IMR-90 (cell line): ENCODE measurements at regions not wholly inside any gene's neighbourhood (a gene's known extent, or its start where the extent isn't known, plus 50 kb on each side); places are given as distances from the start of the nearest gene placed in this dataset.

Source experiments
- ATAC-seq: fragments of 200-7000 bp; cut with Tn5 transposase; 2 replicates; pipeline ENCODE4 v1.9.1; 2020; ENCODE audit warnings: low read depth, mild to moderate bottlenecking, moderate library complexity
- BruUV-seq: library from RNA; stranded (reverse); fragments of 400-500 nt; replicated peaks from 2 replicates; lab custom pipeline; 2021; lab: Mats Ljungman, UMichigan
- CTCF ChIA-PET: fragments of 300-600 bp; formaldehyde crosslinking; extraction: SDS; loops from one replicate; lab custom pipeline; 2021; ENCODE audit warnings: antibody characterized with exemption; lab: Yijun Ruan, JAX
- POLR2A ChIA-PET: fragments of 300-600 bp; sonication (Branson Sonifier 250); formaldehyde crosslinking; loops from one replicate; lab custom pipeline; 2022; ENCODE audit warnings: antibody characterized with exemption; ENCODE audit not compliant: unreplicated experiment; lab: Charles Lee
- DNase-seq: peaks from one replicate; pipeline ENCODE4 v3.0.0; 2013
- H2AFZ ChIP-seq: replicated peaks from 2 replicates; pipeline ENCODE3; 2013; ENCODE audit warnings: low read length, mild to moderate bottlenecking; ENCODE audit not compliant: poor library complexity
- H2AK5ac ChIP-seq: 2 replicates; pipeline ENCODE4 v1.6.1; 2013; ENCODE audit warnings: low read depth, low read length, inconsistent platforms
- H2AK9ac ChIP-seq: replicated peaks from 2 replicates; pipeline ENCODE3; 2013; ENCODE audit warnings: mild to moderate bottlenecking, low read depth, low read length, moderate library complexity; ENCODE audit not compliant: poor library complexity
- H2BK120ac ChIP-seq: 2 replicates; pipeline ENCODE4 v1.6.1; 2013; ENCODE audit warnings: low read depth, low read length, inconsistent platforms
- H2BK15ac ChIP-seq: 3 replicates; pipeline ENCODE4 v1.6.1; 2013; ENCODE audit warnings: low read depth, low read length, inconsistent platforms
- H2BK20ac ChIP-seq: 2 replicates; pipeline ENCODE4 v1.6.1; 2013; ENCODE audit warnings: low read depth, mild to moderate bottlenecking, inconsistent platforms, low read length, moderate library complexity
- H2BK5ac ChIP-seq: 2 replicates; pipeline ENCODE4 v1.6.1; 2013; ENCODE audit warnings: mild to moderate bottlenecking, low read depth, low read length, inconsistent platforms; ENCODE audit not compliant: poor library complexity, severe bottlenecking
- H3K14ac ChIP-seq: replicated peaks from 2 replicates; pipeline ENCODE4 v1.6.1; 2013; ENCODE audit warnings: low read depth, low read length, inconsistent platforms
- H3K18ac ChIP-seq: 2 replicates; pipeline ENCODE4 v1.6.1; 2013; ENCODE audit warnings: low read depth, low read length, control low read depth
- H3K23ac ChIP-seq: 2 replicates; pipeline ENCODE4 v1.6.1; 2013; ENCODE audit warnings: low read depth, low read length, inconsistent platforms
- H3K27ac ChIP-seq: 2 replicates; pipeline ENCODE4 v1.5.1; 2013; ENCODE audit warnings: mild to moderate bottlenecking, control low read depth, low read length; ENCODE audit not compliant: insufficient read depth
- H3K27me3 ChIP-seq: 2 replicates; pipeline ENCODE4 v1.6.1; 2013; ENCODE audit warnings: low read length; ENCODE audit not compliant: control insufficient read depth, insufficient read depth
- H3K36me3 ChIP-seq: 2 replicates; pipeline ENCODE4 v1.6.1; 2013; ENCODE audit warnings: low read length, mixed read lengths; ENCODE audit not compliant: control insufficient read depth, insufficient read depth
- H3K4ac ChIP-seq: 2 replicates; pipeline ENCODE4 v1.6.1; 2013; ENCODE audit warnings: low read depth, low read length, inconsistent platforms
- H3K4me1 ChIP-seq: 2 replicates; pipeline ENCODE4 v1.6.1; 2013; ENCODE audit warnings: low read length, mixed read lengths; ENCODE audit not compliant: control insufficient read depth, insufficient read depth
- H3K4me2 ChIP-seq: 2 replicates; pipeline ENCODE4 v1.6.1; 2013; ENCODE audit warnings: low read depth, mild to moderate bottlenecking, control low read depth, low read length, moderate library complexity
- H3K4me3 ChIP-seq: 2 replicates; pipeline ENCODE4 v1.5.1; 2013; ENCODE audit warnings: low read depth, mild to moderate bottlenecking, control low read depth, low read length, moderate library complexity; ENCODE audit not compliant: insufficient read depth
- H3K56ac ChIP-seq: 2 replicates; pipeline ENCODE4 v1.6.1; 2013; ENCODE audit warnings: low read length, inconsistent platforms; ENCODE audit not compliant: insufficient read depth; ENCODE audit errors: extremely low read depth
- H3K79me1 ChIP-seq, 2 experiments: 2 replicates each; pipeline ENCODE4 v1.6.1; 2013; ENCODE audit warnings: low read length in 2 of 2, inconsistent platforms in 1 of 2, low read depth in 1 of 2
- H3K9ac ChIP-seq: 2 replicates; pipeline ENCODE4 v1.6.1; 2013; ENCODE audit warnings: low read depth, low read length, control low read depth
- H3K9me1 ChIP-seq: 2 replicates; pipeline ENCODE4 v1.6.1; 2013; ENCODE audit warnings: low read length, inconsistent platforms; ENCODE audit not compliant: insufficient read depth
- H3K9me3 ChIP-seq: 2 replicates; pipeline ENCODE4 v1.6.1; 2013; ENCODE audit warnings: low read length; ENCODE audit not compliant: control insufficient read depth, insufficient read depth
- H4K20me1 ChIP-seq: 2 replicates; pipeline ENCODE4 v1.6.1; 2013; ENCODE audit warnings: low read length, inconsistent platforms; ENCODE audit not compliant: insufficient read depth
- H4K5ac ChIP-seq: 2 replicates; pipeline ENCODE4 v1.6.1; 2013; ENCODE audit warnings: mild to moderate bottlenecking, low read depth, low read length, control low read depth
- H4K8ac ChIP-seq, 2 experiments: 2 replicates each; pipeline ENCODE4 v1.6.1; 2013; ENCODE audit warnings: low read depth in 2 of 2, low read length in 2 of 2, control low read depth in 1 of 2, inconsistent platforms in 1 of 2
- H4K91ac ChIP-seq: 2 replicates; pipeline ENCODE4 v1.6.1; 2013; ENCODE audit warnings: low read depth, low read length, inconsistent platforms; ENCODE audit not compliant: insufficient read depth
- BHLHE40 ChIP-seq: fragments of 150-350 bp; IDR thresholded peaks from 2 replicates; pipeline ENCODE4 v1.6.1; 2016; ENCODE audit warnings: mild to moderate bottlenecking, low read depth, low read length
- CEBPB ChIP-seq: IDR thresholded peaks from 2 replicates; pipeline ENCODE4 v1.6.1; 2012; ENCODE audit warnings: low read depth, low read length, improper control_type of control experiment
- CHD1 ChIP-seq: IDR thresholded peaks from 2 replicates; pipeline ENCODE4 v1.6.1; 2012; ENCODE audit warnings: low read depth, low read length, improper control_type of control experiment
- CTCF ChIP-seq: conservative IDR thresholded peaks from 2 replicates; pipeline ENCODE4 v1.5.1; 2012; ENCODE audit warnings: mild to moderate bottlenecking, low read depth, low read length, improper control_type of control experiment
- ELK1 ChIP-seq: fragments of 150-350 bp; IDR thresholded peaks from 2 replicates; pipeline ENCODE4 v1.6.1; 2016; ENCODE audit warnings: low read depth, mild to moderate bottlenecking, low read length, moderate library complexity, borderline replicate concordance
- FOS ChIP-seq: fragments of 150-350 bp; IDR thresholded peaks from 2 replicates; pipeline ENCODE4 v1.6.1; 2016; ENCODE audit warnings: low read depth, low read length
- MAFK ChIP-seq: IDR thresholded peaks from 2 replicates; pipeline ENCODE4 v1.6.1; 2012; ENCODE audit warnings: low read depth, low read length, improper control_type of control experiment
- MAZ ChIP-seq: IDR thresholded peaks from 2 replicates; pipeline ENCODE4 v1.6.1; 2012; ENCODE audit warnings: low read depth, mild to moderate bottlenecking, low read length, improper control_type of control experiment, moderate library complexity, borderline replicate concordance
- MXI1 ChIP-seq: IDR thresholded peaks from 2 replicates; pipeline ENCODE4 v1.6.1; 2012; ENCODE audit warnings: low read depth, mild to moderate bottlenecking, low read length, moderate library complexity, borderline replicate concordance
- NFE2L2 ChIP-seq: fragments of 150-350 bp; IDR thresholded peaks from 2 replicates; pipeline ENCODE4 v1.6.1; 2016; ENCODE audit warnings: low read depth, mild to moderate bottlenecking, low read length
- POLR2A ChIP-seq: IDR thresholded peaks from 2 replicates; pipeline ENCODE4 v1.6.1; 2012; ENCODE audit warnings: mild to moderate bottlenecking, low read depth, low read length
- RAD21 ChIP-seq: IDR thresholded peaks from 2 replicates; pipeline ENCODE4 v1.6.1; 2012; ENCODE audit warnings: low read length, improper control_type of control experiment
- RCOR1 ChIP-seq: IDR thresholded peaks from 2 replicates; pipeline ENCODE4 v1.6.1; 2012; ENCODE audit warnings: mild to moderate bottlenecking, low read length, improper control_type of control experiment; ENCODE audit not compliant: insufficient replicate concordance
- RFX5 ChIP-seq: IDR thresholded peaks from 2 replicates; pipeline ENCODE4 v1.8.0; 2012; ENCODE audit warnings: low read depth, mild to moderate bottlenecking, low read length, moderate library complexity
- SMC3 ChIP-seq: fragments of 150-350 bp; IDR thresholded peaks from 2 replicates; pipeline ENCODE4 v1.6.1; 2016; ENCODE audit warnings: low read depth, mild to moderate bottlenecking, antibody characterized with exemption, low read length, moderate library complexity
- USF2 ChIP-seq: fragments of 150-350 bp; IDR thresholded peaks from 2 replicates; pipeline ENCODE4 v1.6.1; 2017; ENCODE audit warnings: mild to moderate bottlenecking, antibody characterized with exemption, low read length, low read depth
- WGBS, 2 experiments: methylation state at CpG; one replicate each; pipeline versions ENCODE4 v1.1.5 to v1.1.7; 2013; ENCODE audit warnings: missing lambda C conversion rate in 2 of 2; ENCODE audit not compliant: insufficient read length in 1 of 2; ENCODE audit errors: extremely low coverage in 2 of 2; 5-methylcytosine and 5-hydroxymethylcytosine counted together
- dilution Hi-C: fragments of 300-500 bp; cut with HindIII; formaldehyde crosslinking; loops from one replicate; pipeline ENCODE4 v1.14.3; 2018; ENCODE audit warnings: low sequenced_read_pairs; ENCODE audit not compliant: unreplicated experiment
- in situ Hi-C: fragments of 300-500 bp; cut with MboI; formaldehyde crosslinking; loops from 3 replicates; pipeline ENCODE4 v1.14.3; 2019; ENCODE audit warnings: low sequenced_read_pairs, inconsistent platforms, mixed read lengths
- intact Hi-C: fragments of 100-400 bp; cut with micrococcal nuclease; formaldehyde crosslinking; loops from 2 replicates; pipeline ENCODE4 v1.10.0; 2022

GRCh38 chr18:60017371-60017770, 117.6 kb downstream of the PMAIP1 start:
- Histone ChIP-seq H2BK20ac (no peak overlapping the region), H4K5ac (no peak overlapping the region), H3K18ac (no peak overlapping the region), H2AFZ (no peak overlapping the region), H3K9ac (no peak overlapping the region), H3K23ac (no peak overlapping the region), H2BK15ac (no peak overlapping the region), H3K27me3 (peaks cover 1% of the 10 kb centered on the region; the same call in 1 of the 2 replicates), H4K91ac (no peak overlapping the region), H2AK9ac (no peak overlapping the region), H3K56ac (no peak overlapping the region), H3K9me1 (no peaks in the 10 kb centered on the region), H4K8ac (no peak overlapping the region), H3K79me1 (no peaks in the 10 kb centered on the region), H3K4me1 (peaks cover 9% of the 10 kb centered on the region), H3K4me3 (no peak overlapping the region), H2BK5ac (no peak overlapping the region), H3K27ac (no peak overlapping the region), H4K20me1 (no peaks in the 10 kb centered on the region), H3K9me3 (no peaks in the 10 kb centered on the region), H3K14ac (no peak overlapping the region), H3K36me3 (no peaks in the 10 kb centered on the region), H2AK5ac (no peak overlapping the region), H3K4ac (no peak overlapping the region), H2BK120ac (no peak overlapping the region), H3K4me2 (no peak overlapping the region)
- BruUV-seq: no TSS peak
- WGBS, 2 experiments: 100% methylated on average over 6 of the region's 22 CpGs; no CpG with 5 or more reads in 1 of the 2 experiments
- CTCF ChIA-PET: no interaction called here
- intact Hi-C loops (loop anchor here (10.0 kb wide), 1 partner anchor 47 kb away; no protein-coding TSS in a partner anchor), dilution Hi-C loops (no loop called here), in situ Hi-C loops (no loop called here)
- no peak for TF ChIP-seq MXI1
- TF ChIP-seq RCOR1: no peak
- no peak for TF ChIP-seq SMC3
- TF ChIP-seq CTCF: no peak
- TF ChIP-seq ELK1: no peak
- no peak for TF ChIP-seq CEBPB
- no peak for TF ChIP-seq MAZ
- TF ChIP-seq RFX5: no peak
- TF ChIP-seq MAFK: no peak
- no peak for TF ChIP-seq RAD21
- TF ChIP-seq USF2: no peak
- TF ChIP-seq FOS: no peak
- TF ChIP-seq NFE2L2: no peak
- TF ChIP-seq CHD1: no peak
- no peak for TF ChIP-seq POLR2A
- no peak for TF ChIP-seq BHLHE40
- ATAC-seq: no peak
- POLR2A ChIA-PET: no interaction called here
- no peak for DNase-seq
